Stimulated activated CD4-positive, alpha-beta T cell treated with anti-CD3 and anti-CD28 coated beads, Interleukin-15, amount 100 ng/mL, for 1 hour (primary cell): ENCODE measurements at regions not wholly inside any gene's neighbourhood (a gene's known extent, or its start where the extent isn't known, plus 50 kb on each side); places are given as distances from the start of the nearest gene placed in this dataset.

Experiments
- DNase-seq, 2 donors: peaks; one replicate each; pipeline ENCODE4 v3.0.0-alpha.2; 2020; ENCODE audit warnings: low read depth in 1 of 2, low spot score in 1 of 2

DNA sequence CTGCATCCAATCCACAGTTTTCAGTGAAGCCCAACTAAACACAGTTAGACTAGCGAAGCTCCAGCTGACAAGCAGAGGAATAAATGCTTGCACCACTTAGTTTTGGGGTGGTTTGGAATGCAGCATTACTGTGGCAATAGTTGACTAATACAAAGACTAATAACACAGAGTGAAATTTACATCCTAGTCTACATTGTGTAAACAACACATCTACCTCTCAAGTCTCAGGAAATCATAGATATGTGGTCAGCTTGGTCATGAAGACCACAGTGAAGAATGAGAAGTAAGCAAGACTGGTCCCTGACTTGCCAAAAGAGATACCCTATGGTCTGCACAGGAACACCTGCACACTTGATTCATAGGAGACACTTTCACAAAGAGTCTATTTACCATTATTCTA is 155.1 kb upstream of the TANK start:
- no peak for DNase-seq

DNA sequence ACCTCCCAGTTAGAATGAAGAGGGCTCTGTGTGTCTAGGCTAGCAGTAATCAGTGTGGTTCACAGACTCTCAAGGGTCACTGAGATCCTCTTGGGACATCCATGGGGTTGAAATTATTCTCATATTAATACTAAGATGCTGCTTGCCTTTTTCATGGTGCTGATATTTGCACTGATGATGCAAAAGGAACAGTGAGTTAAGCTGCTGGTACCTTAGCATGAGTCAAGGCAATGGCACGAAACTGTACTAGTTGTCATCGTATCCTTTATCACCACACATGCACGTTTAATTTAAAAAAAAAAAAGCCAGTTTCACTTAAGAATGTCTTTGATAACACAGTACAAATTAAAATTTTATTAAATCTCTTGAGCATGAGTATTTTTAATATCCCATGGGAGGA is 151.9 kb upstream of the TANK start:
- DNase-seq: no peak

DNA sequence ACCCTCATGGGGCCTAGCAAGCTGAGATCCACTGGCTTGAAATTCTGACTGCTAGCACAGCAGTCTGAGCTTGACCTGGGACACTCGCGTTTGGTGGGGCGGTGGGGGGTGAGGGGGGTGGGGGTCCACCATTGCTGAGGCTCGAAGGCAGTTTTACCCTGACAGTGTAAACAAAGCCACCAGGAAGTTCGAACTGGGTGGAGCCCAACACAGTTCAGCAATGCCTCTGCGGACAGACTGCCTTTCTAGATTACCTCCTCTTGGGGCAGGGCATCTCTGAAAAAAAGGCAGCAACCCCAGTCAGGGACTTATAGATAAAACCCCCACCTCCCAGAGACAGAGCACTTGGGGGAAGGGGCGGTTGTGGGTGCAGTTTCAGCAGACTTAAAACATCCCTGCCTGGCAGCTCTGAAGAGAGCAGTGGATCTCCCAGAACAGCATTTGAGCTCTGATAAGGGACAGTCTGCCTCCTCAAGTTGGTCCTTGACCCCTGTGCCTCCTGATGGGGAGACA is 149.7 kb upstream of the TANK start:
- no peak for DNase-seq

DNA sequence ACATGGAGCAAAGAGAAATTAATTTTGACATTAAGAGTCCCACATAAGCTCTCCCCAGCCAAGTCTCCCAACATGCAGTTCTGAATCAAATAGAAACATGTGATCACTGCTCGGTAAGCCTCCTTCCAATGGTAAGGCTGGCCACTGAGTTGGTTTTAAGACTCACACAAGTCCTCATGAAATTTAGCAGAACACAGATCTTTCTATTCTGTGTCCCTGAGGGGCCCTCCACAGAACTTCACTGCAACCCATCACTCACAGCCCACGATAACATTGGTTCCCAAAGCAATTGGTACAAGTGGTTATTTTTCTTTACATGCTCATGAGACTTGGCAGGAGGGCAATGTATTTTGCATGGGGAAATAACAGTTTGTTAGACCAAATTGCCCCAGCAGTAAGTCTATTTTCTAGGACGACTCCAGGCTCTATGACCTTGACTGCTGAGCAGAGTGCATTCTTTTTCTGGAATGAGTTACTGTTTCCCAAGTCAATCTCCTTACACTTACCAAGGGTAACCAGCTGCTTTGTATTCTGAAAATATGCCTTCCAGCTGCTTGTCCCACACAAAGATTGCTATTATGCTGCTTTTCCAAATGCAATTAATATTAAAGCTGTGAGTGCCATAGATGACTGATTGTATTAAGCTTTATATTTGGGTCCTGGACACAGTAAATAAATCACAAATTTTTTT is 142.3 kb upstream of the TANK start:
- no peak for DNase-seq

DNA sequence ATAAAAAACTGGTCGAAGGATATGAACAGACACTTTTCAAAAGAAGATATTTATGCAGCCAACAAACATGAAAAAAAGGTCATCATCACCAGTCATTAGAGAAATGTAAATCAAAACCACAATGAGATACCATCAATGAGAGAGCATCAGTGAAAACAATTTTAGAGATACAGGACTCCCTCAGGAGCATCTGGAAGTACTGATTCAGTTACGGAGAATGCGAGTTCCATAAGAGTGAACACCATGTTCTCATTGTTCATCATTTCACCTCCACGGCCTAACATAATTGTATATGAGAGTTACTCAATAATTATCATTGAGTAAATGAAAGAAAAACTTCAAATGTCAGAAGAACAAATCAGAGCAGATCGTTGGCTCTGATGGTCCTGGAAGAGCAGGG is 140.9 kb upstream of the TANK start:
- no peak for DNase-seq

DNA sequence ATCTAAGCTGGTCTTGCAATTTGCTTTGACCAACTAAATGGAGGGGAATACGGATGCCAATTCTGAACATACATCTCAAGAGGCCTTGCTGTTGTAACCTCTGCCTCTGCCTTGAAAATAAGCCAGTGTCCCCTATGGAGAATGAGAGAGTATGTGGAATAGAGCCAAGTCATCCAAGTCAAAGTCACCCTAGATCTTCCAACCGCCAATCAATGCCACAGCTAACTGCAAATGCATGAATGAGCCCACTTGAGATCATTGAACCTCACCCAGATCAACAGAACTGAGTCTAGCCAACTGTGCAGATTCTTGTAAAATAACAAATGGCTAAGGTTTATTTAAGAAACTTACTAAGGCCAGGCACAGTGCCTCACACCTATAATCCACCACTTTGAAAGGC is 139.8 kb upstream of the TANK start:
- no peak for DNase-seq

DNA sequence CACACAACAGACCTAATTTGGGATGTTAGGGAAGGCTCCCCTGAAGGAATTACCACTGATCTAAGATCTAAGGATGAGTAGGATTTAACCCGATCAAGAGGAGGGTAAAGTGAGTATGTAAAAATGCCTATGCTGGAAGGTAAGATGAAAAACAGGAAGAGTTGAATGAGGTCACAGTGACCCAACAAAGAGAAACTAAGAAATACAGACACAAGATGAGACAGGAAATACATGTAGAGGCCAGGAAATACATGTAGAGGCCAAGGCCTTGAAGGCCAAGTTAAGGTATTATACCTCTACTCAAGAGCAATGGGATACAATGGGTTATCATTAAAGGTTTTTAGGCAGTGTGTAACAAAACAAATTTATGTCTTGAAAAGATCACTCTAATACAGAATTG is 131.6 kb upstream of the TANK start:
- DNase-seq: no peak

DNA sequence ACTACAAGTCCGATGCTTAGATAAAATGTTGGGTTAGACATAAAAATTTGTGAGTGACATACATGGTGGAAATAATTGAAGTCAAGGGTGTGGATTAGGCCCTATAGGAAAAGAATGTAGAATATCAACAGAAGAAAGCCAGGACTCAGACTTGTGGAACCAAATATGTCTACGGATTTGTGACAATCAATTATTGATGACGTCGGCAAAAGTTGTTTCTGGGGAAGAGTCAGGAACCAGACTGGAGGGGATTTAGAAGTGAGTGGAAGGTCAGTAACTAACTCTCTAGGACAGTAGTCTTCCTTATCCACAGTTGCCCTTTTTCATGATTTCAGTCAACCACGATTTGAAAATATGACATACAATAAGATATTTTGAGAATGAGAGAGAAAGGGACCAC is 130.9 kb upstream of the TANK start:
- no peak for DNase-seq

DNA sequence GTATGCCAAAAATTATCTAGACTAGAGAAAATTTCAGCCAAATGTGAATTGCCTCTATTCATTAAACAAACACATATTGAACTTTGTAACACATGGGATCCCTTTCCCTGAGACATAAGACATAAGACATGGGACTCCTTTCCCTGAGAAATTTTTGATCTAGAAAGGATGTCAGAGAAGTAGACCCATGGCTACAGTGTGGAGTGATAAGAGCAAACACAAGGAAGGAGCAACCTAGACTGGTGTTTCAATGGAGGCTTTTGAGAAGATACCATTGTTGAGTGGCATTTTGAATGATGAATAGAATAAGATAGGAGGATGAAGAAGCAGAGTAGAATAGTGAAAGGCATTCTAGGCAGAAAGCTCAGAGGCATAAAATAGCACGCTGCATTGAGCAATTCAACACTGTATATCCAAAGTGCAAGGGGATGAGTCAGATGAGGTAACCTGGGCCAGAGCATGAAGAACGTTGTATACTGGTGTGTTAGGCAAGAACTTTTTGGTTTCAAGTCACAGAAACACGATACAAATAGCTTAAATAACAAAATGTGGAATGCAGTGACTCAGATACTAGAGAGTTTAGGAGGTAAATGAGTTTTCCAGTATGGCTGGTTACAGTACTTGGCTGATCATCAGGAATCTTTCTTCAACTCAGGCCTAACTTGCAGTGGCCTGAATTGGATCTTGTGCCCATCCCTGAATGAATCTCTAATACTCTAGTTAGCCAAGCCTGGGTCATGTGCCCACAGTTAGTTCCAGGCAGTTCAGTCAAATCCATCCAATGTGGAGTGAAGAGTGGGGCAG is 129.8 kb upstream of the TANK start:
- no peak for DNase-seq

DNA sequence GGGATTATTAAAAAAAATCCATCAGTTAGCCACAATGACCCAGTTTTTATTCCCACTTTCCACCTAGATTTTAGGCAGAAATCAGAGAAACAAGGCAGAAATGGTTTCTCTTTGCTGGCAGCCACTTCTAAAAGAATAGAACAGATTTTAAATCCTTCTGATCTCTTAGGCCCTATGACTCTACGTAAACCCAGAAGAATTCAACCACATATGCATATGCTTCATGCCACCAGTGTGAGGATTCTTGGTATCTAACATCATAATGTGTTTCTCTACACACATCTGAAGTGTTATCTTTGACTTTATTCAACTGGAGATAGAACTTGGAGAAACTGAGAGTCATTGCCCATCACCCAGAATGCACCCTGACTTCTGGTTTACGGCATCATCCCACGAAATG is 128.7 kb upstream of the TANK start:
- no peak for DNase-seq

DNA sequence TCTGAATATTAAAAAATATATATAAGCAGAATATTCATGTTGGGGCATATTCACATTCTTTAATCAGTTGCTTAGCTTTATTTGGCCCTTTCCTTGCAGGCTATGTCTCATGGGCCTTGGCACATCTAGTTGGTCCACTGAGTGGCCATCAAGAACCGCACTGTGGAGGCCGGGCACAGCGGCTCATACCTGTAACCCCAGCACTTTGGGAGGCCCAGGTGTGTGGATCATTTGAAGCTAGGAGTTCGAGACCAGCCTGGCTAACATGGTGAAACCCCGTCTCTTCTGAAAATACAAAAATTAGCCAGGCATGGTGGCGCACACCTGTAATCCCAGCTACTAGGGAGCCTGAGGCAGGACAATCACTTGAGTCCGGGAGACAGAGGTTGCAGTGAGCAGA is 127.6 kb upstream of the TANK start:
- DNase-seq: no peak

DNA sequence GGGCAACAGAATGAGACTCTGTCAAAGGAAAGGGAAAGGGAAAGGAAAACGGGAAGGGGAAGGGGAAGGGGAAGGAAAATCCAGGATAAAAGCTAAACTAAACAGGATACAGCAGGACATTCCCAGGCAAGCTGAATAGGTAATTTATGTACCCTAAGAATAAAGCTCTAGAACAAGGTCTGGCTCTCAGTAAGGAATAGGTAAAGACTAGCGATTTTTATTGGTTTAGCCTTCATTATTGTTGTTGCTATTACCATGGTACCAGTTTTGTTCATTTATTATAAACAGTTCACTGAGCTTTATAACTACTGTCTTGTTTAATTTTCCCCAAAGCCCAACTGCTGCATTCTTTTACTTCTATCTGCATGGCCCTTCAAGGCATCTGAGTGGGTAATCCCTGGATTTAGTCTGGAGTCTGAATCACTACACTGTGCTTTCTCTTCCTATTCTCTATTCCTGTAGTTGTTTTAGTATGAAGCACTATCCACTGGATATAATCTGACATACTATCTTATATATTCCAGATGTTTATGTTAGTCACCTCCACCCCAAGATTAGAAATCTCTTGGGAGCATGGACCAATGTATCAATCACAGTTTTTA is 127.1 kb upstream of the TANK start:
- no peak for DNase-seq

DNA sequence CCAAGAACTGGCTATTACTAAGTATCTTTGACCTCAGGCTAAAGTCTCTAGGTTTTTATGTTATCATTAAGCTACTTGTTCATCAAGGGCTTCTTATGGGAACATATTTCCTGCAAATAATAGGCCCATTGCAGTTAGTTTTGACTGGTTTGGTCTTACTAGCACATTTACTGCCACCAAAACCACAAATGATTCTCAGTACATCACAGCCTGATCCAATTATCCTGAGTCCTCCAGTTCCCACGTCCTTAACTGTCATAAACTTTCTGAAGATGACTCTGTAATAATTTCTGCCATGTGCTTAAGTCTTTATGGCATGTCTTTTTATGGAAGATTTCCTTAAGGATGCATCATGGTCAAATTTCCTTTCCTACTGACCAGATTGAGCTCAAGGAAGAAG is 123.3 kb upstream of the TANK start:
- no peak for DNase-seq

DNA sequence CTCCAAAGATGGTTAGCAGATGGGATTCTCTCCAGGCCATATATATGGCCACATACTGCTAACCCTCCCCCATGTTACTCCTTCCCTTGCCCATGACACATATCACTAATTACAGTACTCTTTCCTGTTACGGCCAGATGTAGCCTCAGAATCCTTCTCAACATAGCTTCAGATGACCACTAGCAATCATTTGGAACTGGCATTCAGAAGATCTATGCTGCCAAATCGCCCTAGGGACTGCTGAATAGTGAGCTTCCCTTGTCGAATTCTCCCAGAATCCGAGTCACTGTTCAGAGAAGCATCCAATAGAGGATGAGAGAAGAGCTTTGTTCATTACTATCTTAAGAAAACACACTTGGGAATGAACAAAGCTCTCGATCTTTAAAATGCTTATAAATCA is 121.2 kb upstream of the TANK start:
- DNase-seq: no peak

DNA sequence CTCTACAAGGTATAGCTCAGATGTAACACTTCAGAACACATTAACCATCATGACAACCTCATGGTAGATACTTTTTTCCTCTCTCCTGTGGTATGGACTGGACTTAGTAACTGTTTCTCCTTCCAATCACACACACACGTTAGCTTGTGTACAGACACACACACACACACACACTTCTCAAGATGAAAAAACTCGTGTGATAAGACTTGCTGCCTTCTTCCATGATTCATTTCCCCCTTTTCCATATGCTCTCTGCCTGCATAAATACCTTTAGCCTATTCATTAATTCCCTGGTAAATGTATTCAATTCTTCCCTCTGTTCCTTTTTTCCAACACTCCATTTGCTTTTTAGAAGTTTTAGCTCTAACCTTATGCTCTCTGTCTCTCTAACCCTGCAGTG is 118.9 kb upstream of the TANK start:
- no peak for DNase-seq

DNA sequence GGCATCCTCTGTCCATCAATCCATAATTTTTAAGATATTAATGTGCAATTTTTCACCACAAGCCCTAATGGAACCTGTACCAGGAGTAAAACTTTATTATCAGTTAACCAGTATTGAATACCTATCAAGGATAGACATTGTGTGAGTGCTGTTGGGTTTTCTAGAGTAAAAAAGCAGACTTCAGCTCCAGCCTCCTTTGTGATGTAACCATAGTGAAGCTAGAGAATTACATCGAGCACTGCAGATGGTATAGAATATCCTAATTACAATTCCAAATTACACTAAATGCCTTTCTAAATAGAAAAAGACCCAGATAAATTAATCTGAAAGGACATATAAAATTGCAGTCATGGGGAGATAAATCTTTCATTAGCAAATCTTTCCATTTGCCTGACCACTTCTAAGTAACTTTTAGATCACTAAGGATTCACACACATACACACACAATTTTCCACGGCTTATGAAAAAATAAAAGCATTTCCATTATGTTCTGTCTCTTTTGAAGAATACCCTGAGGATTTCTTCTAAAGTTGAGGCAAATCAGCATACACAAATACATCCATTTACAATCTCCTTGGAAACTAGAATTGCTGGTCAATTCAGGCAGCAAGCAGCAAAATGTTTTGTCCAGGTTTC is 117.1 kb upstream of the TANK start:
- no peak for DNase-seq

DNA sequence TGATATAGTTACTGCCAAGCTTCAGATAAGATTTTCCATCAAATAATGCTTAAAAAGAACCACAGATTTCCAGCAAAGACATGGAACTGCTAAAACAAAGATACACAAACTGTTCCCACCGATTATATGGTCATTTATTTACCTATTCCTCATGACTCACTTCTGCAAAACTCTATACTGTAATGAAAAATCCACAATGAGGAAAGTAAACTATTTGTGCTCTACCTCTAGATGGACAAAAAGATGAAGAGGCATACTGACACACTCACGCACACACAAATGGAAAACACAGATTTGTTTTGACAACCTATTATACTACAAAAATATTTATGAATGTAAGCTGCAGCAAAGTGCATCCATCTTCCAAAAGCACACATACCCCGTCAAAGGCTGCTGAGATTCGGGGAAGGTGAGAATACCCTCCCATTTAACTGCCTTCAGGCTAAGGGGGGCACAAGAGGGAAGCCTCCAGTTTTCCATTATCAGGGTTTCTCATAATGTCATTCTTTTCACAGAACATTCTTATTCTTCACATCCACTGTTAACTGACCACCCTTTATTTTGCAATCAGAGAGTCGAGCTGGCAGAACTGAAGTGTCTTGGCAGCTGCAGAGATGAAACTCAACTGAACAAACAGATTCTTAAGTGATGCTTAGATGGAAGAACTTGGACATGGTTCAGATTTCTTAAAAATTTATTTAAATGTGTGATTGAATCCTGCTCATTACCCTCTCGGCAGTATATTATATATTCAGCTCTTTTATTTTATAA is 115.9 kb upstream of the TANK start:
- no peak for DNase-seq

DNA sequence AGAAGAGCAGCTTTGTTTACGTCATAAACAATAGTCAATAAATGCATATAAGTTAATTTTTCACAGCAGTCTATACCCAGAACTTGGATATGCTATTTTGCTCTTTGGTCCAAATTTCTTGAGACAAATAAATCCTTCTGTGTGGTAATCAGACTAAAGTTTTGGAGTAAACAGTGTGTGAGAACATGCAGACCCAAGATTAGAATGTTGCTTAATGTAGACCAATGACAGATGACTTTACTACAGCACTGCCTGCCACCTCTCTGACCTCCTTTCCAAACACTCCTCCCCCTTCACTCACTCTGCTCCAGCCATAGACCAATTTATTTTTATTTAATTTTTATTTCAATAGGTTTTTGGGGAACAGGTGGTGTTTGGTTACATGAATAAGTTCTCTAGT is 115.3 kb upstream of the TANK start:
- no peak for DNase-seq

DNA sequence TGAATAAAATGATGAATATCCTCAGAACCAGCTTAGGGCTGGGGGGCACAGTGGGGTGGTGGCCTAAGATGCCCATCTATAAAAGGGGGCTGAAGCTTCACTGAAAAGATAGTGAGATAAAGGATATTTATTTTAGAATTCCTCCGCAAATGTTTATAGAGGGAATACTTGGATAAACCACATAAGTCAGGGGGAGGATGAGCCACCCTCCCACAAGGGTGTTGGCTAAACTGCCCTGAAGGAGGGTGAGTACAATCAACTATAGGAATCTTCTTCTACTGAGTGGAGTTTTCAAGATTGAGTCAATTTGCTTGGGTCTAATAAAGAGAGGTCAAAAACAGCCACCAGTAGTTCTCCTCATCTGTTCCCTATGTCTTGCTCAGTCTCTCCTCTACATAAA is 114.5 kb upstream of the TANK start:
- no peak for DNase-seq

DNA sequence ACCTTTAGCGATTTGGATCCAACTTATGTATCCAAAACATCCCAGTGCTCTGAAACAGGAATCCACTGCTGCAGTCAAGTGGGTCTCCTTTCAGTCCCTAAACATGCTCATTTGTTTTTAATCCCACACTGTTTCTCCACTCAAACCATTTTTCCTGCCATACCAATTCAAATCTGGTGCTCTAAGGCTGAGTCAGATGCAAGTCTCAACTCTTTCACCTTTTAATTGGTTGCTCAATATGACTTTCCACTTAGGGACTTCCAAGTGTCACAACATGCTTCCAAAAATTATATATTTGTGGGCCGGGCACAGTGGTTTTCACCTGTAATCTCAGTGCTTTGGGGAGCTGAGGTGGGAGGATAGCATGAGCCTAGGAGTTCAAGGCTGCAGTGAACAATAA is 113.4 kb upstream of the TANK start:
- DNase-seq: no peak

DNA sequence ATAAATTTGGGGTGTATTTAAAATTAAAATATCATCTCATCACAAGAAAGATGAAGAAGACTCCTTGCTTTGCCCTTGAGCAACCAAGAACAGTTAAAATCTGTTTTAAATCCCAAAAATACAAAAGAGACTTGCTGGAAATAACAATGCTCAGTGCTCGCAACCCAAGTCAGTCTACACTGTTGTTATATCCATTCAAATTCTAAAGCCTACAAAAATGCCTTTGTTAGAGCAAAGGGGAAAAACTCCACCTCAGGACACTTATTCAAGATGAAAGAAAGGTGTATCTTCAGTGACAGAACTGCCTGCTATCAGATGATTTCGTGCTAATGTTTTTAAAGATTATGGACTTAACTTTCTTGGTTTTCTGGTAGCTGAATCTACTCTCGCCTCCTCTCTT is 111.9 kb upstream of the TANK start:
- no peak for DNase-seq
